ENCODE measurements at regions not wholly inside any gene's neighbourhood (a gene's known extent, or its start where the extent isn't known, plus 50 kb on each side); places are given as distances from the start of the nearest gene placed in this dataset.

DNA sequence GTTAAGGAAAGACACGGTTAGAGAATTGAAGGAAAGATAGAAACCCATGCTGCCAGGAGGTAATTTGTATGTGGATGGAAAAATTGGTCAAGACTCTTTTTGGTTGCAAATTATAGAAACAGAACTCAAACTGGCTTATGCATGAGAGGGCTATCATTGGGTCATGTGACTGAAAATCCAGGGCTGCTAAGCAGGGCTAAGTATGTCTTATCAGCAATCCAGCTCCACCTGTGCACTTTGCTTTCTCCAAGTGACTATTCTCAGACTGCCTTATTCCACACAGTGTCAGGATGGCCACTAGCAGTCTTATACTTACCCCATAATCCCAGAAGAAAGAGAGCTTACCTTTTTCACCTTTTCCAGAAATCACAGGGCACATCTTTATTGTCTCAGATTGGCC, 113.5 kb downstream of the CBLN1 start:
- H3F3A ChIP-seq (ENCODE audit: control insufficient read depth, insufficient read depth), result no peaks in the 10 kb centered on the region
- H3K4me3 ChIP-seq (ENCODE audit: low read length), result no peak overlapping the region
- no peaks in the 10 kb centered on the region for H3K9me3 ChIP-seq (ENCODE audit: control insufficient read depth, insufficient read depth, low read length)
- H3K27me3 ChIP-seq (ENCODE audit: control insufficient read depth, low read length), result 0 out of 2 replicates have a peak, but pooled peaks cover 3% of the 10 kb centered on the region
- no peak overlapping the region for H3K4me2 ChIP-seq (ENCODE audit: low read length)
- no peaks in the 10 kb centered on the region for H4K20me1 ChIP-seq (ENCODE audit: control insufficient read depth, insufficient read depth, low read depth, low read length)
- no peaks in the 10 kb centered on the region for H3K79me2 ChIP-seq (ENCODE audit: control insufficient read depth, low read length)
- H3K27ac ChIP-seq (ENCODE audit: low read depth, low read length), result no peak overlapping the region
- no peaks in the 10 kb centered on the region for H3K4me1 ChIP-seq (ENCODE audit: control insufficient read depth, low read length)
- no peak for TF ChIP-seq EZH2phosphoT487 (IDR thresholded peaks at IDR 0.05; ENCODE audit: borderline replicate concordance, low read length)
- TF ChIP-seq, protein P1, sequence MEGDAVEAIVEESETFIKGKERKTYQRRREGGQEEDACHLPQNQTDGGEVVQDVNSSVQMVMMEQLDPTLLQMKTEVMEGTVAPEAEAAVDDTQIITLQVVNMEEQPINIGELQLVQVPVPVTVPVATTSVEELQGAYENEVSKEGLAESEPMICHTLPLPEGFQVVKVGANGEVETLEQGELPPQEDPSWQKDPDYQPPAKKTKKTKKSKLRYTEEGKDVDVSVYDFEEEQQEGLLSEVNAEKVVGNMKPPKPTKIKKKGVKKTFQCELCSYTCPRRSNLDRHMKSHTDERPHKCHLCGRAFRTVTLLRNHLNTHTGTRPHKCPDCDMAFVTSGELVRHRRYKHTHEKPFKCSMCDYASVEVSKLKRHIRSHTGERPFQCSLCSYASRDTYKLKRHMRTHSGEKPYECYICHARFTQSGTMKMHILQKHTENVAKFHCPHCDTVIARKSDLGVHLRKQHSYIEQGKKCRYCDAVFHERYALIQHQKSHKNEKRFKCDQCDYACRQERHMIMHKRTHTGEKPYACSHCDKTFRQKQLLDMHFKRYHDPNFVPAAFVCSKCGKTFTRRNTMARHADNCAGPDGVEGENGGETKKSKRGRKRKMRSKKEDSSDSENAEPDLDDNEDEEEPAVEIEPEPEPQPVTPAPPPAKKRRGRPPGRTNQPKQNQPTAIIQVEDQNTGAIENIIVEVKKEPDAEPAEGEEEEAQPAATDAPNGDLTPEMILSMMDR (IDR thresholded peaks at IDR 0.05; ENCODE audit: low read depth, low read length, poor library complexity, severe bottlenecking), result no peak
- H3K36me3 ChIP-seq (ENCODE audit: control insufficient read depth, low read length), result no peaks in the 10 kb centered on the region
- no peaks in the 10 kb centered on the region for H3K9me2 ChIP-seq (replicated peaks; ENCODE audit: control insufficient read depth, low read length)

DNA sequence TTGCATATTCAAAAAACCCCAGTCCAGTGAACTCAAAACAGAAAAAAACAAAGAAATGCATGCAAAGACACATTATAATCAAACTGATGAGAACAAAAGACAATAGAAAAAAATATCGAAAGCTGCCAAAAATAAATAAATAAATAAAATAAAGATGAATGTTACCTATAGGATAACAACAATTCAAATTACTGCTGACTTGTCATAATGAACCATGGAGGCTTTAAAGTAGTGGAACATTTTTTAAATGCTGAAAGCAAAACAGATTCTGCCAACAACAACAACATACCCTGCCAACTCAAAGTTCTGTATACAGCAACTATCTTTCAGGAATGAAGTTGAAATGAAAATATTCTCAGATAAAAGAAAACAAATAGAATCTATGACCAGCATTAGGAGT, 116.6 kb downstream of the CBLN1 start:
- Histone ChIP-seq H4K20me1 (ENCODE audit: control insufficient read depth, insufficient read depth, low read depth, low read length) (no peaks in the 10 kb centered on the region), H3K27ac (ENCODE audit: low read depth, low read length) (no peak overlapping the region), H3K4me1 (ENCODE audit: control insufficient read depth, low read length) (no peaks in the 10 kb centered on the region), H3K4me3 (ENCODE audit: low read length) (no peak overlapping the region), H3F3A (ENCODE audit: control insufficient read depth, insufficient read depth) (no peaks in the 10 kb centered on the region), H3K4me2 (ENCODE audit: low read length) (no peak overlapping the region), H3K9me3 (ENCODE audit: control insufficient read depth, insufficient read depth, low read length) (no peaks in the 10 kb centered on the region), H3K9me2 (replicated peaks; ENCODE audit: control insufficient read depth, low read length) (no peaks in the 10 kb centered on the region), H3K27me3 (ENCODE audit: control insufficient read depth, low read length) (no peaks in the 10 kb centered on the region), H3K79me2 (ENCODE audit: control insufficient read depth, low read length) (no peaks in the 10 kb centered on the region), H3K36me3 (ENCODE audit: control insufficient read depth, low read length) (no peaks in the 10 kb centered on the region)
- TF ChIP-seq EZH2phosphoT487 (IDR thresholded peaks at IDR 0.05; ENCODE audit: borderline replicate concordance, low read length), result no peak
- TF ChIP-seq, protein P1 (IDR thresholded peaks at IDR 0.05; ENCODE audit: low read depth, low read length, poor library complexity, severe bottlenecking), result no peak

DNA sequence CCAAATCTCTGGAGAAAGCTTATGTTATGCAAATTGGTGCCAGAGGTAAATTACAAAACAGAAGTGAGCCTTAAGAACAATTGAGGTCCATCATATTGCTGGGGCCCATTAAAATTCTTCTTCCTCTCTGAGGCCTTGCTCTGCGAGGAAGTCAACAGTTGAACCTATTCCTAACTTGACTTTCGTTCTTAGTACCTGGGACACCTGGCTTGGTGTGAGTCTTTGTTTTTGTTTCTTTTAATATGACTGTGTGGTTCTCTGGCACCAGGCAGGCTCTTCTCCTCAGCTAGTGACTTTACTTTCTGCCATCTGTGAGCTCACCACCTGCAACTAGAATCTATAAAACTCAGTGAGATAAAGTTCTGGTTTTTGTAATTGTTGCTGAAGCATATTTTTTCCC, 120.4 kb downstream of the CBLN1 start:
- no peaks in the 10 kb centered on the region for H3K36me3 ChIP-seq (ENCODE audit: control insufficient read depth, low read length)
- TF ChIP-seq, protein P1 (IDR thresholded peaks at IDR 0.05; ENCODE audit: low read depth, low read length, poor library complexity, severe bottlenecking), result no peak
- no peak for TF ChIP-seq EZH2phosphoT487 (IDR thresholded peaks at IDR 0.05; ENCODE audit: borderline replicate concordance, low read length)

More for the DNA sequence above, 120.4 kb downstream of the CBLN1 start:
- H4K20me1 ChIP-seq (ENCODE audit: control insufficient read depth, insufficient read depth, low read depth, low read length), result no peaks in the 10 kb centered on the region
- no peak overlapping the region for H3K27ac ChIP-seq (ENCODE audit: low read depth, low read length)
- H3K9me3 ChIP-seq (ENCODE audit: control insufficient read depth, insufficient read depth, low read length), result no peaks in the 10 kb centered on the region
- no peak overlapping the region for H3K4me3 ChIP-seq (ENCODE audit: low read length)
- H3K27me3 ChIP-seq (ENCODE audit: control insufficient read depth, low read length), result no peaks in the 10 kb centered on the region
- H3K9me2 ChIP-seq (replicated peaks; ENCODE audit: control insufficient read depth, low read length), result no peaks in the 10 kb centered on the region
- no peaks in the 10 kb centered on the region for H3K79me2 ChIP-seq (ENCODE audit: control insufficient read depth, low read length)
- H3F3A ChIP-seq (ENCODE audit: control insufficient read depth, insufficient read depth), result no peaks in the 10 kb centered on the region
- no peak overlapping the region for H3K4me2 ChIP-seq (ENCODE audit: low read length)
- no peaks in the 10 kb centered on the region for H3K4me1 ChIP-seq (ENCODE audit: control insufficient read depth, low read length)
